ENCODE measurements at regions not wholly inside any gene's neighbourhood (a gene's known extent, or its start where the extent isn't known, plus 50 kb on each side); places are given as distances from the start of the nearest gene placed in this dataset.

GRCh38 chr12:86669010-86669409 lies 412.8 kb upstream of the MGAT4C start:
- H3K27ac ChIP-seq (ENCODE audit: low read depth, low read length, poor library complexity, severe bottlenecking), result no peak overlapping the region
- H3K9me2 ChIP-seq (ENCODE audit: low read depth, low read length), result no peaks in the 10 kb centered on the region
- H3K9ac ChIP-seq (ENCODE audit: low read length), result no peak overlapping the region

GRCh38 chr12:86666316-86666715 lies 410.1 kb upstream of the MGAT4C start:
- H3K4me3 ChIP-seq (ENCODE audit: low read depth, low read length, poor library complexity, severe bottlenecking), result no peak overlapping the region
- H3K27ac ChIP-seq (ENCODE audit: low read depth, low read length, poor library complexity, severe bottlenecking), result no peak overlapping the region
- no peaks in the 10 kb centered on the region for H3K9me2 ChIP-seq (ENCODE audit: low read depth, low read length)
- no peak overlapping the region for H3K9ac ChIP-seq (ENCODE audit: low read length)
- H2AFZ ChIP-seq (ENCODE audit: low read length), result no peak overlapping the region
- no peaks in the 10 kb centered on the region for H3K27me3 ChIP-seq (ENCODE audit: insufficient read depth, low read length)
- H3K36me3 ChIP-seq (ENCODE audit: insufficient read depth, low read length), result no peaks in the 10 kb centered on the region
- no peaks in the 10 kb centered on the region for H4K20me1 ChIP-seq (ENCODE audit: insufficient read depth, low read length)
- TF ChIP-seq EZH2 (IDR thresholded peaks at IDR 0.05; ENCODE audit: borderline replicate concordance, low read length), result no peak
- no peak for TF ChIP-seq CTCF (IDR thresholded peaks at IDR 0.05; ENCODE audit: low read length)
- H3K9me3 ChIP-seq (ENCODE audit: low read length), result no peaks in the 10 kb centered on the region
- no peaks in the 10 kb centered on the region for H3F3A ChIP-seq (ENCODE audit: insufficient read depth, low read length)
- no peaks in the 10 kb centered on the region for H3K4me1 ChIP-seq (ENCODE audit: insufficient read depth, low read length, severe bottlenecking)
- no peaks in the 10 kb centered on the region for H3K79me2 ChIP-seq (ENCODE audit: insufficient read depth, low read length)
- no peak overlapping the region for H3K4me2 ChIP-seq (ENCODE audit: low read length)

More at GRCh38 chr12:86669010-86669409, 412.8 kb upstream of the MGAT4C start:
- no peaks in the 10 kb centered on the region for H3K4me1 ChIP-seq (ENCODE audit: insufficient read depth, low read length, severe bottlenecking)
- no peak overlapping the region for H2AFZ ChIP-seq (ENCODE audit: low read length)
- no peak overlapping the region for H3K4me2 ChIP-seq (ENCODE audit: low read length)
- no peaks in the 10 kb centered on the region for H3K9me3 ChIP-seq (ENCODE audit: low read length)
- H4K20me1 ChIP-seq (ENCODE audit: insufficient read depth, low read length), result no peaks in the 10 kb centered on the region
- no peak for TF ChIP-seq CTCF (IDR thresholded peaks at IDR 0.05; ENCODE audit: low read length)
- TF ChIP-seq EZH2 (IDR thresholded peaks at IDR 0.05; ENCODE audit: borderline replicate concordance, low read length), result no peak
- H3K79me2 ChIP-seq (ENCODE audit: insufficient read depth, low read length), result no peaks in the 10 kb centered on the region
- H3K36me3 ChIP-seq (ENCODE audit: insufficient read depth, low read length), result no peaks in the 10 kb centered on the region
- no peaks in the 10 kb centered on the region for H3F3A ChIP-seq (ENCODE audit: insufficient read depth, low read length)
- no peak overlapping the region for H3K4me3 ChIP-seq (ENCODE audit: low read depth, low read length, poor library complexity, severe bottlenecking)
- no peaks in the 10 kb centered on the region for H3K27me3 ChIP-seq (ENCODE audit: insufficient read depth, low read length)

- Histone ChIP-seq H3K4me1 (ENCODE audit: insufficient read depth, low read length, severe bottlenecking) (no peaks in the 10 kb centered on the region), H3K79me2 (ENCODE audit: insufficient read depth, low read length) (no peaks in the 10 kb centered on the region), H3K9ac (ENCODE audit: low read length) (no peak overlapping the region), H3K9me3 (ENCODE audit: low read length) (no peaks in the 10 kb centered on the region), H3K36me3 (ENCODE audit: insufficient read depth, low read length) (no peaks in the 10 kb centered on the region), H3K4me3 (ENCODE audit: low read depth, low read length, poor library complexity, severe bottlenecking) (no peak overlapping the region), H3K27me3 (ENCODE audit: insufficient read depth, low read length) (no peaks in the 10 kb centered on the region), H3F3A (ENCODE audit: insufficient read depth, low read length) (no peaks in the 10 kb centered on the region), H3K4me2 (ENCODE audit: low read length) (no peak overlapping the region), H4K20me1 (ENCODE audit: insufficient read depth, low read length) (no peaks in the 10 kb centered on the region), H2AFZ (ENCODE audit: low read length) (no peak overlapping the region), H3K9me2 (ENCODE audit: low read depth, low read length) (no peaks in the 10 kb centered on the region), H3K27ac (ENCODE audit: low read depth, low read length, poor library complexity, severe bottlenecking) (no peak overlapping the region)
- TF ChIP-seq EZH2 (IDR thresholded peaks at IDR 0.05; ENCODE audit: borderline replicate concordance, low read length), result no peak
- TF ChIP-seq CTCF (IDR thresholded peaks at IDR 0.05; ENCODE audit: low read length), result no peak
Measured at GRCh38 chr12:86663716-86664115, 407.5 kb upstream of the MGAT4C start.

All from OCI-LY1 (cell line).